CD8-positive, alpha-beta memory T cell (primary cell): ENCODE measurements at regions not wholly inside any gene's neighbourhood (a gene's known extent, or its start where the extent isn't known, plus 50 kb on each side); places are given as distances from the start of the nearest gene placed in this dataset.

ENCODE experiments used
- CTCF ChIA-PET: fragments of 350-600 bp; sonication (Branson Sonifier 250); formaldehyde crosslinking; loops from one replicate; lab custom pipeline; 2021; ENCODE audit warnings: antibody characterized with exemption; lab: Charles Lee
- POLR2A ChIA-PET: fragments of 350-600 bp; sonication (Branson Sonifier 250); formaldehyde crosslinking; loops from one replicate; lab custom pipeline; 2021; ENCODE audit warnings: antibody characterized with exemption; lab: Charles Lee
- DNase-seq, 5 donors: peaks; one replicate each; pipeline versions ENCODE4 v3.0.0 to v3.0.0-alpha.2; 2020 to 2022; ENCODE audit warnings: mixed read lengths in 1 of 5
- H3K27ac ChIP-seq: one replicate; pipeline ENCODE4 v1.7.0; 2013; ENCODE audit warnings: low read depth, mild to moderate bottlenecking, low read length, moderate library complexity
- H3K27me3 ChIP-seq: 2 replicates; pipeline ENCODE4 v1.7.0; 2013; ENCODE audit warnings: low read length, mild to moderate bottlenecking; ENCODE audit not compliant: insufficient read depth, poor library complexity, severe bottlenecking
- H3K36me3 ChIP-seq: 2 replicates; pipeline ENCODE4 v1.7.0; 2013; ENCODE audit warnings: mild to moderate bottlenecking, low read length, moderate library complexity; ENCODE audit not compliant: insufficient read depth
- H3K4me1 ChIP-seq: 2 replicates; pipeline ENCODE4 v1.7.0; 2013; ENCODE audit warnings: mild to moderate bottlenecking, low read length, moderate library complexity; ENCODE audit not compliant: insufficient read depth
- H3K4me3 ChIP-seq: 2 replicates; pipeline ENCODE4 v1.7.0; 2013; ENCODE audit warnings: mild to moderate bottlenecking, low read length
- H3K9me3 ChIP-seq: 2 replicates; pipeline ENCODE4 v1.7.0; 2013; ENCODE audit warnings: mild to moderate bottlenecking, low read length
- H3K27ac Mint-ChIP-seq, 8 donors: one replicate each; pipeline ENCODE4 v1.8.0; 2020 to 2021; ENCODE audit warnings: mixed read lengths in 8 of 8, mild to moderate bottlenecking in 6 of 8, inconsistent platforms in 3 of 8, moderate library complexity in 3 of 8
- H3K27me3 Mint-ChIP-seq, 2 donors: one replicate each; pipeline ENCODE4 v1.8.0; 2020 to 2021; ENCODE audit warnings: mixed read lengths in 2 of 2, mild to moderate bottlenecking in 1 of 2, moderate library complexity in 1 of 2
- H3K36me3 Mint-ChIP-seq, 3 donors: one replicate each; pipeline ENCODE4 v1.8.0; 2020 to 2021; ENCODE audit warnings: mixed read lengths in 3 of 3, inconsistent platforms in 1 of 3, mild to moderate bottlenecking in 1 of 3
- H3K4me1 Mint-ChIP-seq, 3 donors: one replicate each; pipeline ENCODE4 v1.8.0; 2020 to 2021; ENCODE audit warnings: mixed read lengths in 3 of 3, inconsistent platforms in 1 of 3, mild to moderate bottlenecking in 1 of 3
- H3K4me3 Mint-ChIP-seq, 7 donors: one replicate each; pipeline ENCODE4 v1.8.0; 2020 to 2021; ENCODE audit warnings: mixed read lengths in 7 of 7, mild to moderate bottlenecking in 6 of 7, moderate library complexity in 4 of 7, inconsistent platforms in 2 of 7
- H3K9me3 Mint-ChIP-seq, 5 donors: one replicate each; pipeline ENCODE4 v1.8.0; 2020 to 2022; ENCODE audit warnings: mixed read lengths in 5 of 5, mild to moderate bottlenecking in 3 of 5, moderate library complexity in 2 of 5, inconsistent platforms in 1 of 5

GRCh38 chr2:139798391-139798790, 1018.2 kb upstream of the NXPH2 start:
- no peaks in the 10 kb centered on the region for H3K36me3 Mint-ChIP-seq
- H3K4me1 Mint-ChIP-seq = no peaks in the 10 kb centered on the region
- Histone ChIP-seq H3K4me1 (no peaks in the 10 kb centered on the region), H3K4me3 (no peak overlapping the region), H3K27ac (no peak overlapping the region), H3K9me3 (no peaks in the 10 kb centered on the region), H3K36me3 (no peaks in the 10 kb centered on the region), H3K27me3 (no peaks in the 10 kb centered on the region)
- H3K4me3 Mint-ChIP-seq = no peak overlapping the region
- ChIA-PET CTCF (no interaction called here), POLR2A (no interaction called here)
- H3K27ac Mint-ChIP-seq = no peak overlapping the region
- peaks cover 0 to 24% (median 10%) of the 10 kb centered on the region in 5 donors for H3K9me3 Mint-ChIP-seq
- DNase-seq = no peak
- H3K27me3 Mint-ChIP-seq = no peaks in the 10 kb centered on the region

- CTCF ChIA-PET = no interaction called here
- no peak overlapping the region for H3K4me3 Mint-ChIP-seq
Measured at GRCh38 chr2:139790807-139791752, 1010.9 kb upstream of the NXPH2 start.

GRCh38 chr2:139790136-139790535, 1009.9 kb upstream of the NXPH2 start:
- no peak overlapping the region for H3K4me3 ChIP-seq
- no peak overlapping the region for H3K27ac ChIP-seq
- no peaks in the 10 kb centered on the region for H3K4me1 Mint-ChIP-seq
- no peaks in the 10 kb centered on the region for H3K27me3 ChIP-seq
- no peaks in the 10 kb centered on the region for H3K4me1 ChIP-seq
- no peak overlapping the region for H3K27ac Mint-ChIP-seq
- no peaks in the 10 kb centered on the region for H3K36me3 ChIP-seq
- no peaks in the 10 kb centered on the region for H3K36me3 Mint-ChIP-seq
- peaks cover 5 to 48% (median 15%) of the 10 kb centered on the region in 5 donors for H3K9me3 Mint-ChIP-seq
- no peaks in the 10 kb centered on the region for H3K9me3 ChIP-seq
- no peak for DNase-seq
- ChIA-PET CTCF (no interaction called here), POLR2A (no interaction called here)
- H3K4me3 Mint-ChIP-seq = no peak overlapping the region
- no peaks in the 10 kb centered on the region for H3K27me3 Mint-ChIP-seq

More at GRCh38 chr2:139790807-139791752, 1010.9 kb upstream of the NXPH2 start:
- Mint-ChIP-seq H3K9me3 (peaks cover 7 to 47% (median 15%) of the 10 kb centered on the region in 5 donors), H3K4me1 (no peaks in the 10 kb centered on the region), H3K27ac (no peak overlapping the region), H3K36me3 (no peaks in the 10 kb centered on the region), H3K27me3 (no peaks in the 10 kb centered on the region)
- Histone ChIP-seq H3K4me3 (no peak overlapping the region), H3K27me3 (no peaks in the 10 kb centered on the region), H3K36me3 (no peaks in the 10 kb centered on the region), H3K9me3 (no peaks in the 10 kb centered on the region), H3K27ac (no peak overlapping the region), H3K4me1 (no peaks in the 10 kb centered on the region)
- no peak for DNase-seq
- POLR2A ChIA-PET = no interaction called here

- POLR2A ChIA-PET = no interaction called here
Measured at GRCh38 chr2:139778732-139779131, 998.5 kb upstream of the NXPH2 start.

GRCh38 chr2:139773720-139774277, 993.6 kb upstream of the NXPH2 start:
- CTCF ChIA-PET = no interaction called here
- POLR2A ChIA-PET = no interaction called here
- Mint-ChIP-seq H3K27ac (no peak overlapping the region), H3K27me3 (no peaks in the 10 kb centered on the region), H3K4me1 (no peaks in the 10 kb centered on the region), H3K4me3 (no peak overlapping the region), H3K36me3 (no peaks in the 10 kb centered on the region), H3K9me3 (peaks cover 3 to 23% (median 6%) of the 10 kb centered on the region in 5 donors)
- Histone ChIP-seq H3K9me3 (no peaks in the 10 kb centered on the region), H3K4me3 (no peak overlapping the region), H3K27me3 (no peaks in the 10 kb centered on the region), H3K36me3 (no peaks in the 10 kb centered on the region), H3K27ac (no peak overlapping the region), H3K4me1 (no peaks in the 10 kb centered on the region)
- no peak for DNase-seq

More at GRCh38 chr2:139778732-139779131, 998.5 kb upstream of the NXPH2 start:
- CTCF ChIA-PET = no interaction called here
- Histone ChIP-seq H3K4me3 (no peak overlapping the region), H3K4me1 (no peaks in the 10 kb centered on the region), H3K27ac (no peak overlapping the region), H3K9me3 (no peaks in the 10 kb centered on the region), H3K27me3 (no peaks in the 10 kb centered on the region), H3K36me3 (no peaks in the 10 kb centered on the region)
- no peak overlapping the region for H3K4me3 Mint-ChIP-seq
- DNase-seq = no peak
- no peak overlapping the region for H3K27ac Mint-ChIP-seq
- no peaks in the 10 kb centered on the region for H3K36me3 Mint-ChIP-seq
- H3K4me1 Mint-ChIP-seq = no peaks in the 10 kb centered on the region
- peaks cover 2 to 21% (median 7%) of the 10 kb centered on the region in 5 donors for H3K9me3 Mint-ChIP-seq
- H3K27me3 Mint-ChIP-seq = no peaks in the 10 kb centered on the region

GRCh38 chr2:139769633-139770032, 989.4 kb upstream of the NXPH2 start:
- ChIA-PET POLR2A (no interaction called here), CTCF (no interaction called here)
- Histone ChIP-seq H3K36me3 (no peaks in the 10 kb centered on the region), H3K9me3 (no peaks in the 10 kb centered on the region), H3K27me3 (no peaks in the 10 kb centered on the region), H3K4me1 (no peaks in the 10 kb centered on the region), H3K4me3 (no peak overlapping the region), H3K27ac (no peak overlapping the region)
- Mint-ChIP-seq H3K4me3 (no peak overlapping the region), H3K36me3 (no peaks in the 10 kb centered on the region), H3K27ac (no peak overlapping the region), H3K4me1 (no peaks in the 10 kb centered on the region), H3K27me3 (no peaks in the 10 kb centered on the region), H3K9me3 (peaks cover 1 to 17% (median 4%) of the 10 kb centered on the region in 5 donors)
- DNase-seq = no peak

- H3K9me3 Mint-ChIP-seq = peaks cover 2 to 27% (median 10%) of the 10 kb centered on the region in 5 donors
- H3K27ac Mint-ChIP-seq = no peak overlapping the region
- ChIA-PET POLR2A (no interaction called here), CTCF (no interaction called here)
- Histone ChIP-seq H3K9me3 (no peaks in the 10 kb centered on the region), H3K4me1 (no peaks in the 10 kb centered on the region), H3K27me3 (no peaks in the 10 kb centered on the region), H3K4me3 (no peak overlapping the region), H3K36me3 (no peaks in the 10 kb centered on the region), H3K27ac (no peak overlapping the region)
- H3K36me3 Mint-ChIP-seq = no peaks in the 10 kb centered on the region
- H3K4me3 Mint-ChIP-seq = no peak overlapping the region
- H3K4me1 Mint-ChIP-seq = no peaks in the 10 kb centered on the region
- no peak for DNase-seq
- no peaks in the 10 kb centered on the region for H3K27me3 Mint-ChIP-seq
Measured at GRCh38 chr2:139763705-139764104, 983.5 kb upstream of the NXPH2 start.

- no peaks in the 10 kb centered on the region for H3K4me1 Mint-ChIP-seq
- ChIA-PET POLR2A (no interaction called here), CTCF (no interaction called here)
- H3K9me3 Mint-ChIP-seq = peaks cover 17 to 47% (median 33%) of the 10 kb centered on the region in 5 donors
- no peak for DNase-seq
- Histone ChIP-seq H3K27ac (no peak overlapping the region), H3K4me3 (no peak overlapping the region), H3K9me3 (no peaks in the 10 kb centered on the region), H3K36me3 (no peaks in the 10 kb centered on the region), H3K4me1 (no peaks in the 10 kb centered on the region), H3K27me3 (no peaks in the 10 kb centered on the region)
- no peak overlapping the region for H3K27ac Mint-ChIP-seq
- H3K36me3 Mint-ChIP-seq = no peaks in the 10 kb centered on the region
- H3K4me3 Mint-ChIP-seq = no peak overlapping the region
- H3K27me3 Mint-ChIP-seq = peaks cover 0 to 2% of the 10 kb centered on the region in 2 donors
Measured at GRCh38 chr2:139759000-139759505, 978.9 kb upstream of the NXPH2 start.
